ENCODE measurements at regions not wholly inside any gene's neighbourhood (a gene's known extent, or its start where the extent isn't known, plus 50 kb on each side); places are given as distances from the start of the nearest gene placed in this dataset.

DNA sequence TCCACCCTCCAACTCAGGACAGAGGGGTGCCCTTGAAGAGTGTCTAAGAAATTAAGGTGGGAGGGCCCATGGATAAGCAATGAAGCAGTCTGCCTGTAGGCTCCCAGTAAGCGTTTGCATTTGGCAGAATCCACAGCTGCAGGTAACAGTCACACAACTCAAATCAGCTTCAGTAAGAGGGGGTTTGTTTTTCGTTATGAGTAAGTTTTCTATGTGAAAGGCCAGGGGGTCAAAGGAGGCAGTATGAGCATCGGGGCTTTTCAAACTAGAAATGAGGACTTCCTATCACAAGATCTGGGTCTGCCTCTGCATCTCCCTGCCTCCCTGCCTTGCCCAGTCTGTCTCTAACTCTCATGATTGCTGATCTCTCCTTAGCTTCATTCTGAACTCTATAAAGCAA, 128.1 kb upstream of the CCL2 start:
- TF ChIP-seq, protein P1, sequence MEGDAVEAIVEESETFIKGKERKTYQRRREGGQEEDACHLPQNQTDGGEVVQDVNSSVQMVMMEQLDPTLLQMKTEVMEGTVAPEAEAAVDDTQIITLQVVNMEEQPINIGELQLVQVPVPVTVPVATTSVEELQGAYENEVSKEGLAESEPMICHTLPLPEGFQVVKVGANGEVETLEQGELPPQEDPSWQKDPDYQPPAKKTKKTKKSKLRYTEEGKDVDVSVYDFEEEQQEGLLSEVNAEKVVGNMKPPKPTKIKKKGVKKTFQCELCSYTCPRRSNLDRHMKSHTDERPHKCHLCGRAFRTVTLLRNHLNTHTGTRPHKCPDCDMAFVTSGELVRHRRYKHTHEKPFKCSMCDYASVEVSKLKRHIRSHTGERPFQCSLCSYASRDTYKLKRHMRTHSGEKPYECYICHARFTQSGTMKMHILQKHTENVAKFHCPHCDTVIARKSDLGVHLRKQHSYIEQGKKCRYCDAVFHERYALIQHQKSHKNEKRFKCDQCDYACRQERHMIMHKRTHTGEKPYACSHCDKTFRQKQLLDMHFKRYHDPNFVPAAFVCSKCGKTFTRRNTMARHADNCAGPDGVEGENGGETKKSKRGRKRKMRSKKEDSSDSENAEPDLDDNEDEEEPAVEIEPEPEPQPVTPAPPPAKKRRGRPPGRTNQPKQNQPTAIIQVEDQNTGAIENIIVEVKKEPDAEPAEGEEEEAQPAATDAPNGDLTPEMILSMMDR (IDR thresholded peaks at IDR 0.05): no peak
- TF ChIP-seq POLR2A (IDR thresholded peaks at IDR 0.05): no peak
- TF ChIP-seq EP300 (IDR thresholded peaks at IDR 0.05): no peak
